HCT116 (cell line): ENCODE measurements at regions not wholly inside any gene's neighbourhood (a gene's known extent, or its start where the extent isn't known, plus 50 kb on each side); places are given as distances from the start of the nearest gene placed in this dataset.

Experiments used
- ATAC-seq: fragments of 200-7000 bp; cut with Tn5 transposase; 2 replicates; pipeline ENCODE4 v1.9.1; 2020; ENCODE audit warnings: mild to moderate bottlenecking, moderate library complexity
- BruUV-seq: library from RNA; stranded (reverse); fragments of 400-500 nt; replicated peaks from 2 replicates; lab custom pipeline; 2021; lab: Mats Ljungman, UMichigan
- CTCF ChIA-PET: fragments of 300-600 bp; sonication (Branson Sonifier 250); formaldehyde crosslinking; loops from one replicate; lab custom pipeline; 2021; ENCODE audit warnings: antibody characterized with exemption; lab: Charles Lee
- POLR2A ChIA-PET: fragments of 300-600, 350-600 bp; sonication (Branson Sonifier 250); formaldehyde crosslinking; loops from one replicate; lab custom pipeline; 2021; ENCODE audit warnings: antibody characterized with exemption; lab: Charles Lee
- RAD21 ChIA-PET, 2 experiments: fragments of 300-600 bp; sonication (Branson Sonifier 250); formaldehyde crosslinking; loops; one replicate each; lab custom pipeline; 2023; ENCODE audit warnings: low total read pairs in 2 of 2; ENCODE audit not compliant: uncharacterized antibody in 2 of 2, unreplicated experiment in 2 of 2, low non-redundant PET in 1 of 2; lab: Charles Lee
- DNase-seq: peaks from one replicate; pipeline ENCODE4 v3.0.0-alpha.2; 2010; ENCODE audit warnings: low read depth, low spot score
- H2AFZ ChIP-seq: fragments of 200-600 bp; shearing (Covaris generic), sonication (generic); 2 replicates; pipeline ENCODE4 v1.6.1; 2017; ENCODE audit warnings: low read depth, mixed run types, mixed read lengths, antibody characterized with exemption, low read length; ENCODE audit not compliant: poor library complexity, severe bottlenecking
- H3K27ac ChIP-seq: 2 replicates; pipeline ENCODE4 v1.5.1; 2012; ENCODE audit warnings: low read depth, low read length
- H3K27me3 ChIP-seq: fragments of 200-600 bp; sonication (generic); 2 replicates; pipeline ENCODE4 v1.6.1; 2016; ENCODE audit warnings: mixed run types, low read length, mixed read lengths; ENCODE audit not compliant: insufficient read depth
- H3K36me3 ChIP-seq, 2 experiments: fragments of 200-500 bp in 1 of 2; fragments of 200-600 bp in 1 of 2; sonication (Bioruptor generic) in 1 of 2; sonication (generic) in 1 of 2; 2 replicates each; pipeline versions ENCODE4 v1.5.1 to v1.6.1; 2014 to 2016; ENCODE audit warnings: low read length in 2 of 2, inconsistent platforms in 1 of 2, mixed read lengths in 1 of 2, mixed run types in 1 of 2; ENCODE audit not compliant: insufficient read depth in 2 of 2, control insufficient read depth in 1 of 2
- H3K4me1 ChIP-seq, 2 experiments: fragments of 200-600 bp in 1 of 2; sonication (generic) in 1 of 2; 2 replicates each; pipeline versions ENCODE4 v1.5.1 to v1.6.1; 2012 to 2017; ENCODE audit warnings: low read length in 2 of 2, inconsistent platforms in 1 of 2, mild to moderate bottlenecking in 1 of 2, mixed read lengths in 1 of 2, mixed run types in 1 of 2, moderate library complexity in 1 of 2; ENCODE audit not compliant: insufficient read depth in 2 of 2, control insufficient read depth in 1 of 2
- H3K4me2 ChIP-seq: fragments of 200-600 bp; sonication (generic); 2 replicates; pipeline ENCODE4 v1.6.1; 2017; ENCODE audit warnings: mixed run types, low read length, mixed read lengths
- H3K4me3 ChIP-seq, 2 experiments: fragments of 200-600 bp in 1 of 2; sonication (generic) in 1 of 2; replicated peaks in 1 of 2; 2 replicates each; pipeline ENCODE4 v1.5.1; 2011 to 2016; ENCODE audit warnings: low read length in 2 of 2, control low read depth in 1 of 2, low read depth in 1 of 2, mild to moderate bottlenecking in 1 of 2, mixed read lengths in 1 of 2, mixed run types in 1 of 2
- H3K79me2 ChIP-seq: fragments of 200-600 bp; sonication (generic); 2 replicates; pipeline ENCODE4 v1.6.1; 2017; ENCODE audit warnings: mild to moderate bottlenecking, mixed run types, low read length, moderate library complexity, mixed read lengths; ENCODE audit not compliant: insufficient read depth
- H3K9ac ChIP-seq: fragments of 200-600 bp; sonication (generic); 2 replicates; pipeline ENCODE4 v1.6.1; 2016; ENCODE audit warnings: low read length, mixed read lengths
- H3K9me2 ChIP-seq: fragments of 200-600 bp; sonication (generic), shearing (Covaris generic); 2 replicates; pipeline ENCODE4 v1.6.1; 2017; ENCODE audit warnings: mixed run types, mild to moderate bottlenecking, moderate library complexity; ENCODE audit not compliant: insufficient read depth
- H3K9me3 ChIP-seq, 2 experiments: fragments of 200-500 bp in 1 of 2; fragments of 200-600 bp in 1 of 2; sonication (Bioruptor generic) in 1 of 2; sonication (generic) in 1 of 2; 2 replicates each; pipeline ENCODE4 v1.6.1; 2014 to 2017; ENCODE audit warnings: low read length in 2 of 2, mixed read lengths in 2 of 2, inconsistent platforms in 1 of 2, low read depth in 1 of 2, mild to moderate bottlenecking in 1 of 2, mixed run types in 1 of 2, moderate library complexity in 1 of 2; ENCODE audit not compliant: control insufficient read depth in 1 of 2, insufficient read depth in 1 of 2
- H4K20me1 ChIP-seq: fragments of 200-600 bp; sonication (generic), shearing (Covaris generic); 2 replicates; pipeline ENCODE4 v1.6.1; 2017; ENCODE audit warnings: mixed run types, mild to moderate bottlenecking, moderate library complexity; ENCODE audit not compliant: insufficient read depth
- EZH2phosphoT487 ChIP-seq: fragments of 200-600 bp; IDR thresholded peaks from 2 replicates; pipeline ENCODE4 v1.6.1; 2018; ENCODE audit warnings: antibody characterized with exemption, borderline replicate concordance
- FOSL1 ChIP-seq: IDR thresholded peaks from 2 replicates; pipeline ENCODE4 v1.6.1; 2012; ENCODE audit warnings: low read depth
- POLR2A ChIP-seq: IDR thresholded peaks from 2 replicates; pipeline ENCODE4 v1.7.0; 2011; ENCODE audit warnings: borderline replicate concordance; ENCODE audit not compliant: insufficient read depth, insufficient read length; ENCODE audit errors: extremely low read depth
- intact Hi-C: fragments of 100-400 bp; cut with micrococcal nuclease; formaldehyde crosslinking; loops from 2 replicates; pipeline ENCODE4 v1.10.0; 2022
- TF ChIP-seq, protein P1 (sequence below), 3 experiments: fragments of 200-600 bp in 1 of 3; sonication (generic) in 1 of 3; IDR thresholded peaks in 2 of 3; conservative IDR thresholded peaks in 1 of 3; 2 replicates each; pipeline ENCODE4 v1.5.1; 2012 to 2017; ENCODE audit warnings: low read depth in 2 of 3, low read length in 2 of 3, antibody characterized with exemption in 1 of 3, borderline replicate concordance in 1 of 3, control low read depth in 1 of 3, mild to moderate bottlenecking in 1 of 3, mixed read lengths in 1 of 3, mixed run types in 1 of 3, moderate library complexity in 1 of 3; ENCODE audit not compliant: insufficient read depth in 1 of 3
- TF ChIP-seq, protein P2 (sequence below): IDR thresholded peaks from 2 replicates; pipeline ENCODE4 v1.6.1; 2012

DNA sequence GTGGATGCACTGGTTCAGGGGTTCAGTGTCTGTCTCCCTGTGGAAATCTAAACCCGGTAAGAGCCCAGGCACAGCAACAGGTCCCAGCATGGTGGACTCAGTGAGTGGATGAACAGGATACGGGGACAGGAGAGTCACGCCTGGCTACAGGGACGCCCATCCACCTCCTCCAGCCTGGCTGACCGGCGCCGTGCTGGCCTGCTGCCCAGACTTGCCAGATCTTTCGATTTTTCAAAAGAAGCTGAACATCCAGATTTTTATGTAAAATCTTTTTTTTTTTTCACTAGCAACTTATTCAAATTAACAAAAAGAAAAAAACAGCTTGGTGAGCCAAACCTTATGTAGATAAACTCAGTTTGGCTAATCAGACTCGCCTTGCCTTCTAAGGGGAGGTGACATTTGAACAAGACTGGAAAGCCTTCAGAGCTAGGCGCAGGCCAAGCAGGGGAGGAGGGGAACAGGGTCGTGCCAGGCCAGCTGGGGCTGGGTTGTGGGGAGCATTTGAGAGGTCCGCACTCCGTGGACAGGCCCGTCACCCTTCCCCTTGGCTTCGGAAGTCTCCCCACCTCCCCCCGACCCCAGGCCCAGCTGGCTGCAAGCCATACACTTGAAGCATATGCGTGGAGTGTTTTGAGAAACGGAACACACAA, 87.8 kb upstream of the NCOR2 start:
- Histone ChIP-seq H3K27ac (no peak overlapping the region), H3K9me2 (no peaks in the 10 kb centered on the region), H3K4me1 (no peaks in the 10 kb centered on the region; a peak in 1 of 4 replicates), H4K20me1 (no peaks in the 10 kb centered on the region), H3K9ac (no peak overlapping the region), H3K79me2 (no peaks in the 10 kb centered on the region), H3K27me3 (no peaks in the 10 kb centered on the region), H3K36me3 (no peaks in the 10 kb centered on the region), H3K4me2 (no peak overlapping the region), H2AFZ (no peak overlapping the region), H3K4me3 (no peak overlapping the region), H3K9me3 (no peaks in the 10 kb centered on the region)
- TF ChIP-seq, protein P1, sequence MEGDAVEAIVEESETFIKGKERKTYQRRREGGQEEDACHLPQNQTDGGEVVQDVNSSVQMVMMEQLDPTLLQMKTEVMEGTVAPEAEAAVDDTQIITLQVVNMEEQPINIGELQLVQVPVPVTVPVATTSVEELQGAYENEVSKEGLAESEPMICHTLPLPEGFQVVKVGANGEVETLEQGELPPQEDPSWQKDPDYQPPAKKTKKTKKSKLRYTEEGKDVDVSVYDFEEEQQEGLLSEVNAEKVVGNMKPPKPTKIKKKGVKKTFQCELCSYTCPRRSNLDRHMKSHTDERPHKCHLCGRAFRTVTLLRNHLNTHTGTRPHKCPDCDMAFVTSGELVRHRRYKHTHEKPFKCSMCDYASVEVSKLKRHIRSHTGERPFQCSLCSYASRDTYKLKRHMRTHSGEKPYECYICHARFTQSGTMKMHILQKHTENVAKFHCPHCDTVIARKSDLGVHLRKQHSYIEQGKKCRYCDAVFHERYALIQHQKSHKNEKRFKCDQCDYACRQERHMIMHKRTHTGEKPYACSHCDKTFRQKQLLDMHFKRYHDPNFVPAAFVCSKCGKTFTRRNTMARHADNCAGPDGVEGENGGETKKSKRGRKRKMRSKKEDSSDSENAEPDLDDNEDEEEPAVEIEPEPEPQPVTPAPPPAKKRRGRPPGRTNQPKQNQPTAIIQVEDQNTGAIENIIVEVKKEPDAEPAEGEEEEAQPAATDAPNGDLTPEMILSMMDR (IDR thresholded peaks at IDR 0.05 in 2 of 3, conservative IDR thresholded peaks at IDR 0.05 in 1 of 3; ENCODE audit: borderline replicate concordance in 1 of 3, insufficient read depth in 1 of 3, low read depth in 2 of 3, low read length in 2 of 3): no peak
- RAD21 ChIA-PET: no interaction called here
- CTCF ChIA-PET: no interaction called here
- ATAC-seq (no peak; the same call in 1 of the 2 replicates), DNase-seq (no peak)
- no TSS peak for BruUV-seq
- POLR2A ChIA-PET: no interaction called here
- intact Hi-C loops: no loop called here

DNA sequence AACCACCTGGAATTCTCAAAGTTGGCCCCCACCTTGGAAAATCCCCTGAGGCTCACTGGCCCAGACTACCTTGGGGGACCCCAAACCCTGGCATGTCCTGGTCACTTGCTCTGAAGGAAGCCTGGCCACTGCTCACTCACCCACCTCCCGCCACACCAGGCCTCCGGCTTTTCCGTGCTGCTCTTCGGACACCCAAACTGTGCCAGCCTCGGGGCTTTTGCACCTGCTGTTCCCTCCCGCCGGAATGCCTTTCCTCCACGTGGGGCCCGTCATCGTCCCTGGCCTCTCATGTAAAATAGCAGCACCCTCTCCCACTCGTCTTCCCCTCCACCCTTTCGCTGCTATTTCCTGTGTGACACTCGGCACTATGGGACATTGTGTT, 87.2 kb upstream of the NCOR2 start:
- Histone ChIP-seq H3K9me2 (no peaks in the 10 kb centered on the region), H3K4me3 (no peak overlapping the region), H3K9ac (no peak overlapping the region), H3K27me3 (no peaks in the 10 kb centered on the region), H3K9me3 (no peaks in the 10 kb centered on the region), H3K4me1 (no peaks in the 10 kb centered on the region; a peak in 1 of 4 replicates), H3K36me3 (no peaks in the 10 kb centered on the region), H3K79me2 (no peaks in the 10 kb centered on the region), H2AFZ (no peak overlapping the region), H3K4me2 (no peak overlapping the region), H3K27ac (no peak overlapping the region), H4K20me1 (no peaks in the 10 kb centered on the region)
- CTCF ChIA-PET: no interaction called here
- POLR2A ChIA-PET: no interaction called here
- no peak for ATAC-seq
- DNase-seq: no peak
- BruUV-seq: no TSS peak
- intact Hi-C loops: no loop called here
- RAD21 ChIA-PET: no interaction called here
- TF ChIP-seq EZH2phosphoT487 (no peak), FOSL1 (no peak), POLR2A (no peak)
- TF ChIP-seq, protein P2, sequence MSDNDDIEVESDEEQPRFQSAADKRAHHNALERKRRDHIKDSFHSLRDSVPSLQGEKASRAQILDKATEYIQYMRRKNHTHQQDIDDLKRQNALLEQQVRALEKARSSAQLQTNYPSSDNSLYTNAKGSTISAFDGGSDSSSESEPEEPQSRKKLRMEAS: no peak
